SK-N-SH treated with all-trans-retinoic acid at 6 μM for 48 hours (cell line): ENCODE measurements at regions not wholly inside any gene's neighbourhood (a gene's known extent, or its start where the extent isn't known, plus 50 kb on each side); places are given as distances from the start of the nearest gene placed in this dataset.

Source experiments
- ATAC-seq: fragments of 200-7000 bp; cut with Tn5 transposase; 3 replicates; pipeline ENCODE4 v1.9.1; 2020; ENCODE audit warnings: mild to moderate bottlenecking, moderate library complexity
- ARNTL ChIP-seq: fragments of 450-650 bp; formaldehyde crosslinking; IDR thresholded peaks from 2 replicates; pipeline ENCODE4 v1.5.0; 2020; ENCODE audit warnings: low read depth, mild to moderate bottlenecking, moderate library complexity, borderline replicate concordance
- BACH2 ChIP-seq: fragments of 250-450 bp; sonication (Bioruptor Pico); IDR thresholded peaks from 2 replicates; pipeline ENCODE4 v1.9.0; 2021; ENCODE audit warnings: mild to moderate bottlenecking, borderline replicate concordance
- CSDC2 ChIP-seq: fragments of 250-450 bp; sonication (Bioruptor Pico); IDR thresholded peaks from 2 replicates; pipeline ENCODE4 v1.5.0; 2020; ENCODE audit warnings: mild to moderate bottlenecking, moderate library complexity
- ESRRG ChIP-seq: fragments of 250-450 bp; sonication (Bioruptor Pico); IDR thresholded peaks from 2 replicates; pipeline ENCODE4 v1.6.1; 2021; ENCODE audit warnings: mild to moderate bottlenecking
- GLIS3 ChIP-seq: fragments of 250-450 bp; sonication (Bioruptor Pico); IDR thresholded peaks from 2 replicates; pipeline ENCODE4 v1.5.0; 2020; ENCODE audit warnings: mild to moderate bottlenecking, moderate library complexity
- ISL1 ChIP-seq: fragments of 250-450 bp; sonication (Bioruptor Pico); IDR thresholded peaks from 2 replicates; pipeline ENCODE4 v2.1.2; 2022; ENCODE audit warnings: mild to moderate bottlenecking, moderate library complexity
- OSR1 ChIP-seq: fragments of 250-450 bp; sonication (Bioruptor Pico); IDR thresholded peaks from 2 replicates; pipeline ENCODE4 v1.8.0; 2022; ENCODE audit warnings: moderate library complexity, mild to moderate bottlenecking, inconsistent platforms
- PPARA ChIP-seq: fragments of 250-450 bp; sonication (Bioruptor Pico); IDR thresholded peaks from 2 replicates; pipeline ENCODE4 v1.5.0; 2020; ENCODE audit warnings: mild to moderate bottlenecking, borderline replicate concordance
- SNAI2 ChIP-seq: fragments of 250-450 bp; sonication (Bioruptor Pico); IDR thresholded peaks from 2 replicates; pipeline ENCODE4 v1.5.0; 2020; ENCODE audit warnings: mild to moderate bottlenecking, moderate library complexity
- TOX ChIP-seq: fragments of 250-450 bp; sonication (Bioruptor Pico); IDR thresholded peaks from 2 replicates; pipeline ENCODE4 v1.8.0; 2021; ENCODE audit warnings: mild to moderate bottlenecking, moderate library complexity, borderline replicate concordance
- ZC3H10 ChIP-seq: fragments of 250-450 bp; sonication (Bioruptor Pico); IDR thresholded peaks from 2 replicates; pipeline ENCODE4 v1.5.1; 2021; ENCODE audit warnings: mild to moderate bottlenecking, moderate library complexity
- ZFP3 ChIP-seq: fragments of 250-450 bp; sonication (Bioruptor Pico); IDR thresholded peaks from 2 replicates; pipeline ENCODE4 v1.5.0; 2020; ENCODE audit warnings: mild to moderate bottlenecking, moderate library complexity
- ZFP30 ChIP-seq: fragments of 450-650 bp; formaldehyde crosslinking; IDR thresholded peaks from 2 replicates; pipeline ENCODE4 v1.5.0; 2022; ENCODE audit warnings: mild to moderate bottlenecking, moderate library complexity
- ZNF565 ChIP-seq: fragments of 450-650 bp; formaldehyde crosslinking; conservative IDR thresholded peaks from 2 replicates; pipeline ENCODE4 v1.5.0; 2020; ENCODE audit warnings: low read depth, mild to moderate bottlenecking, moderate library complexity
- TF ChIP-seq, protein P1 (sequence below): fragments of 250-450 bp; sonication (Bioruptor Pico); IDR thresholded peaks from 2 replicates; pipeline ENCODE4 v1.5.1; 2020; ENCODE audit warnings: low read depth, mild to moderate bottlenecking, moderate library complexity
- TF ChIP-seq, protein P2 (sequence below): fragments of 250-450 bp; sonication (Bioruptor Pico); IDR thresholded peaks from 2 replicates; pipeline ENCODE4 v1.5.1; 2021; ENCODE audit warnings: mild to moderate bottlenecking, moderate library complexity
- TF ChIP-seq, protein P3 (sequence below): fragments of 250-450 bp; sonication (Bioruptor Pico); IDR thresholded peaks from 2 replicates; pipeline ENCODE4 v1.8.0; 2020; ENCODE audit warnings: mild to moderate bottlenecking, moderate library complexity, borderline replicate concordance
- TF ChIP-seq, protein P4 (sequence below): fragments of 250-450 bp; sonication (Bioruptor Pico); IDR thresholded peaks from 2 replicates; pipeline ENCODE4 v1.8.0; 2021; ENCODE audit warnings: low read depth, mild to moderate bottlenecking, moderate library complexity, borderline replicate concordance
- TF ChIP-seq, protein P5 (sequence below): fragments of 250-450 bp; sonication (Bioruptor Pico); IDR thresholded peaks from 2 replicates; pipeline ENCODE4 v1.5.0; 2020; ENCODE audit warnings: mild to moderate bottlenecking, moderate library complexity

DNA sequence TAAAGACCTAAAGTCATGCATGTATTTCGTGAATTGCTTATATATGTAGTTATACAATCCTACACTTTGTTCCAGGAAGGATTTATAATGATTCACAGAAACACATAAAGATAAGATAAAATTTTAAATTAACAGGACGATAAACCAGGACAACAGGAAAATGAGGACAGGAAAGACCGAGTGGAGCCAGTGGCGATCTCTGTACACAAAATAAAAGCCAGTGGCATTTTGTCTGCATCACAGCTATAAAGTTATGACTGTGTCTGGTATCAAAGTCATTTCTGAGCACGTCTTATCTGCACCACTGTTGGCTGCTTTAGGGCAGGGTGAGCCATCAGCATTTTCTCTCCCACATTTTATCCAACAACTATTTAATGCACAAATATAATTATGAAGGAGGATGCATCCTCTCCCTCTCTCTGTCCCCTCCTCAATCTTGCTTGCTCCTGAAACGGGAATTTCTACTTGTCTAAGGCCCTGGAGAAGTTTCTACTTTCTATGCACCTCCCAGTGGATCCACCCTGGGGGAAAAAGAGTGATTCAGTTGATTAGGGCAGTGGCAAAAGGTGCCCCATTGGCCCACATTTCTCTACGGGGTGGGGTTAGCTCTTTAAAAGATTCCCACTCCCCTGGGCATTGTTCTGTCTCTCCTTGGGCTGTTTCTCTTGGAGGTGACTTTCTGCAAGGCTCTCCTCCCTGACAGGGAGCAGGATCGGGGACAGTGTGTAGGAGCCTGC, 159.4 kb upstream of the UBE2E1 start:
- TF ChIP-seq, protein P1, sequence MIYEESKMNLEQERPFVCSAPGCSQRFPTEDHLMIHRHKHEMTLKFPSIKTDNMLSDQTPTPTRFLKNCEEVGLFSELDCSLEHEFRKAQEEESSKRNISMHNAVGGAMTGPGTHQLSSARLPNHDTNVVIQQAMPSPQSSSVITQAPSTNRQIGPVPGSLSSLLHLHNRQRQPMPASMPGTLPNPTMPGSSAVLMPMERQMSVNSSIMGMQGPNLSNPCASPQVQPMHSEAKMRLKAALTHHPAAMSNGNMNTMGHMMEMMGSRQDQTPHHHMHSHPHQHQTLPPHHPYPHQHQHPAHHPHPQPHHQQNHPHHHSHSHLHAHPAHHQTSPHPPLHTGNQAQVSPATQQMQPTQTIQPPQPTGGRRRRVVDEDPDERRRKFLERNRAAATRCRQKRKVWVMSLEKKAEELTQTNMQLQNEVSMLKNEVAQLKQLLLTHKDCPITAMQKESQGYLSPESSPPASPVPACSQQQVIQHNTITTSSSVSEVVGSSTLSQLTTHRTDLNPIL (CRISPR knock-in tag), result no peak
- TF ChIP-seq SNAI2 (CRISPR knock-in tag) (no peak), BACH2 (CRISPR knock-in tag) (no peak), PPARA (CRISPR knock-in tag) (no peak), ZFP30 (CRISPR knock-in tag) (no peak), ARNTL (CRISPR knock-in tag) (no peak)
- no peak for ATAC-seq

DNA sequence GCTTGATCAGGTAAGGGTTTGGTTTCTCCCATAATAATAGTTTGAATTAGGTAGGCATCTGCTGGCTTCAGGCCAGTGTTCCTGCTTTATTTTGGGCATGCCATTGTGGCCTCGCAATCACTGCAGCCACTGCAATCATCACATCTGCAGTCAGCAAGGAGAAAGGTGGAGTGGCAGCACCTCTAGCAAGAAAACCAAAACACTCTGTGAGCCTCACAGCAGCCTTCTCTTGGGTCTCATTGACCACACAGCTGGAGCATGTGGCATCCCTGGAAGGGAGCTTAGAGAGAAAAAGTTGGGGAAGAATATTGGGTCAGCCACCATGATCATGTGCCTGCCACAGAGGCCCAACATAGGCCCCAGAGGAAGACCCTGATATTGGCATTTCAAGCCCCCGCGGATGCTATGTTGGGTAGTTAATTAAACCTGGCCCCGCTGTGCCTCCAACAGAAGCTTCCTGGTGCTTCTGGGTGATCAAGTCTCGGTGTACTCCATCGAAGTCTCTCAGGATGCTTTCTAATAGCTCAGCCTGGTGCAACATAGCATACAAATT, 158.0 kb upstream of the UBE2E1 start:
- no peak for ATAC-seq

DNA sequence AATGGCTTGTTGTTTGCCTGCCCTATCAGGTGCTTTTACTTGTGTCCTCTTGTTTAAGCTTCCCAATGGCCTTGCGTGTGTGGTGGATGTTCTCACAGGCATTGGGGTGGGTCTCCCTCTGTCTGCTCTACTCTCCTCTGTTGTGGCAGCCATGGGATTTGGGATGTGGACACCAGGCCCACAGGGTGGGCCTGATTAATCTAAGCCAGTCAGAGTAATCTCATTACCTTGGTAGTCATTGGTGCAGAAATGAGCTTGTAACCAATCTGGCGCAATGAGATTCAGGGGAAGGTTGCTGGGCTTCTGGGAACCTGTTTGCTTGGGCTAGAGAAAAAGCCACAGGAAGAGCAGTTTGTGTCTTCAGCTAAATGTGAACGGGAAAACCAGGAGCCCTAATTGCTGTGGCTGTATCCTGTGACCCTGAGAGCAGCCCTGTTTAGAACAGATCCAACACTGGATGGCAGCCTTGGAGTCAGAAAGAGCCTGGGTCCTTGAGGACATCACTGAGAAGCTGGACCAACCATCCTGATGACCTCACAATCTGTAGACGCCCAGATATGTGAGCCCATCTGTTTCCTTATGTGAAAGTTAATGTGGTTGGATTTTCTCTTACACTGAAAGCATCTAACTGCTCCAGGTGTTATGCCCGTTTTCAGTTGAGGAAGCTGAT, 157.3 kb upstream of the UBE2E1 start:
- no peak for TF ChIP-seq TOX
- TF ChIP-seq, protein P2, sequence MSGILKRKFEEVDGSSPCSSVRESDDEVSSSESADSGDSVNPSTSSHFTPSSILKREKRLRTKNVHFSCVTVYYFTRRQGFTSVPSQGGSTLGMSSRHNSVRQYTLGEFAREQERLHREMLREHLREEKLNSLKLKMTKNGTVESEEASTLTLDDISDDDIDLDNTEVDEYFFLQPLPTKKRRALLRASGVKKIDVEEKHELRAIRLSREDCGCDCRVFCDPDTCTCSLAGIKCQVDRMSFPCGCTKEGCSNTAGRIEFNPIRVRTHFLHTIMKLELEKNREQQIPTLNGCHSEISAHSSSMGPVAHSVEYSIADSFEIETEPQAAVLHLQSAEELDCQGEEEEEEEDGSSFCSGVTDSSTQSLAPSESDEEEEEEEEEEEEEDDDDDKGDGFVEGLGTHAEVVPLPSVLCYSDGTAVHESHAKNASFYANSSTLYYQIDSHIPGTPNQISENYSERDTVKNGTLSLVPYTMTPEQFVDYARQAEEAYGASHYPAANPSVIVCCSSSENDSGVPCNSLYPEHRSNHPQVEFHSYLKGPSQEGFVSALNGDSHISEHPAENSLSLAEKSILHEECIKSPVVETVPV, result no peak
- TF ChIP-seq, protein P1 (CRISPR knock-in tag), result no peak
- TF ChIP-seq ARNTL (CRISPR knock-in tag), result no peak
- TF ChIP-seq SNAI2 (CRISPR knock-in tag), result no peak
- no peak for TF ChIP-seq OSR1 (CRISPR knock-in tag)
- no peak for TF ChIP-seq ZNF565 (CRISPR knock-in tag)
- no peak for TF ChIP-seq ISL1 (CRISPR knock-in tag)
- peak; percentile 83 for ATAC-seq

More for the DNA sequence above, 158.0 kb upstream of the UBE2E1 start:
- TF ChIP-seq TOX (no peak), OSR1 (CRISPR knock-in tag) (no peak), ZFP3 (CRISPR knock-in tag) (no peak), ZC3H10 (CRISPR knock-in tag) (no peak), SNAI2 (CRISPR knock-in tag) (no peak), GLIS3 (CRISPR knock-in tag) (no peak), PPARA (CRISPR knock-in tag) (no peak), CSDC2 (no peak), ZFP30 (CRISPR knock-in tag) (no peak), ZNF565 (CRISPR knock-in tag) (no peak), ESRRG (CRISPR knock-in tag) (no peak)
- TF ChIP-seq, protein P3, sequence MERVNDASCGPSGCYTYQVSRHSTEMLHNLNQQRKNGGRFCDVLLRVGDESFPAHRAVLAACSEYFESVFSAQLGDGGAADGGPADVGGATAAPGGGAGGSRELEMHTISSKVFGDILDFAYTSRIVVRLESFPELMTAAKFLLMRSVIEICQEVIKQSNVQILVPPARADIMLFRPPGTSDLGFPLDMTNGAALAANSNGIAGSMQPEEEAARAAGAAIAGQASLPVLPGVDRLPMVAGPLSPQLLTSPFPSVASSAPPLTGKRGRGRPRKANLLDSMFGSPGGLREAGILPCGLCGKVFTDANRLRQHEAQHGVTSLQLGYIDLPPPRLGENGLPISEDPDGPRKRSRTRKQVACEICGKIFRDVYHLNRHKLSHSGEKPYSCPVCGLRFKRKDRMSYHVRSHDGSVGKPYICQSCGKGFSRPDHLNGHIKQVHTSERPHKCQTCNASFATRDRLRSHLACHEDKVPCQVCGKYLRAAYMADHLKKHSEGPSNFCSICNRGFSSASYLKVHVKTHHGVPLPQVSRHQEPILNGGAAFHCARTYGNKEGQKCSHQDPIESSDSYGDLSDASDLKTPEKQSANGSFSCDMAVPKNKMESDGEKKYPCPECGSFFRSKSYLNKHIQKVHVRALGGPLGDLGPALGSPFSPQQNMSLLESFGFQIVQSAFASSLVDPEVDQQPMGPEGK (CRISPR knock-in tag), result no peak
- TF ChIP-seq, protein P4, sequence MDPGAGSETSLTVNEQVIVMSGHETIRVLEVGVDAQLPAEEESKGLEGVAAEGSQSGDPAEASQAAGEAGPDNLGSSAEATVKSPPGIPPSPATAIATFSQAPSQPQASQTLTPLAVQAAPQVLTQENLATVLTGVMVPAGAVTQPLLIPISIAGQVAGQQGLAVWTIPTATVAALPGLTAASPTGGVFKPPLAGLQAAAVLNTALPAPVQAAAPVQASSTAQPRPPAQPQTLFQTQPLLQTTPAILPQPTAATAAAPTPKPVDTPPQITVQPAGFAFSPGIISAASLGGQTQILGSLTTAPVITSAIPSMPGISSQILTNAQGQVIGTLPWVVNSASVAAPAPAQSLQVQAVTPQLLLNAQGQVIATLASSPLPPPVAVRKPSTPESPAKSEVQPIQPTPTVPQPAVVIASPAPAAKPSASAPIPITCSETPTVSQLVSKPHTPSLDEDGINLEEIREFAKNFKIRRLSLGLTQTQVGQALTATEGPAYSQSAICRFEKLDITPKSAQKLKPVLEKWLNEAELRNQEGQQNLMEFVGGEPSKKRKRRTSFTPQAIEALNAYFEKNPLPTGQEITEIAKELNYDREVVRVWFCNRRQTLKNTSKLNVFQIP (CRISPR knock-in tag), result no peak
- TF ChIP-seq, protein P5, sequence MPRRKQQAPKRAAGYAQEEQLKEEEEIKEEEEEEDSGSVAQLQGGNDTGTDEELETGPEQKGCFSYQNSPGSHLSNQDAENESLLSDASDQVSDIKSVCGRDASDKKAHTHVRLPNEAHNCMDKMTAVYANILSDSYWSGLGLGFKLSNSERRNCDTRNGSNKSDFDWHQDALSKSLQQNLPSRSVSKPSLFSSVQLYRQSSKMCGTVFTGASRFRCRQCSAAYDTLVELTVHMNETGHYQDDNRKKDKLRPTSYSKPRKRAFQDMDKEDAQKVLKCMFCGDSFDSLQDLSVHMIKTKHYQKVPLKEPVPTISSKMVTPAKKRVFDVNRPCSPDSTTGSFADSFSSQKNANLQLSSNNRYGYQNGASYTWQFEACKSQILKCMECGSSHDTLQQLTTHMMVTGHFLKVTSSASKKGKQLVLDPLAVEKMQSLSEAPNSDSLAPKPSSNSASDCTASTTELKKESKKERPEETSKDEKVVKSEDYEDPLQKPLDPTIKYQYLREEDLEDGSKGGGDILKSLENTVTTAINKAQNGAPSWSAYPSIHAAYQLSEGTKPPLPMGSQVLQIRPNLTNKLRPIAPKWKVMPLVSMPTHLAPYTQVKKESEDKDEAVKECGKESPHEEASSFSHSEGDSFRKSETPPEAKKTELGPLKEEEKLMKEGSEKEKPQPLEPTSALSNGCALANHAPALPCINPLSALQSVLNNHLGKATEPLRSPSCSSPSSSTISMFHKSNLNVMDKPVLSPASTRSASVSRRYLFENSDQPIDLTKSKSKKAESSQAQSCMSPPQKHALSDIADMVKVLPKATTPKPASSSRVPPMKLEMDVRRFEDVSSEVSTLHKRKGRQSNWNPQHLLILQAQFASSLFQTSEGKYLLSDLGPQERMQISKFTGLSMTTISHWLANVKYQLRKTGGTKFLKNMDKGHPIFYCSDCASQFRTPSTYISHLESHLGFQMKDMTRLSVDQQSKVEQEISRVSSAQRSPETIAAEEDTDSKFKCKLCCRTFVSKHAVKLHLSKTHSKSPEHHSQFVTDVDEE (CRISPR knock-in tag), result no peak
- TF ChIP-seq, protein P2, result no peak
